HG03045 (cell line): ENCODE measurements at regions not wholly inside any gene's neighbourhood (a gene's known extent, or its start where the extent isn't known, plus 50 kb on each side); places are given as distances from the start of the nearest gene placed in this dataset.
"Not testable (repeated sequence)": the region's sequence is repeated elsewhere in the genome, so short reads cannot be mapped to it uniquely, and the experiment has no call there.

Source experiments
- ATAC-seq: cut with Tn5 transposase; IDR thresholded peaks from one replicate; pipeline ENCODE4 v1.9.1; 2021; ENCODE audit warnings: mild to moderate bottlenecking, moderate library complexity; ENCODE audit not compliant: unreplicated experiment

GRCh38 chr1:189524501-189524900, 953.2 kb downstream of the BRINP3 start:
- no peak for ATAC-seq

DNA sequence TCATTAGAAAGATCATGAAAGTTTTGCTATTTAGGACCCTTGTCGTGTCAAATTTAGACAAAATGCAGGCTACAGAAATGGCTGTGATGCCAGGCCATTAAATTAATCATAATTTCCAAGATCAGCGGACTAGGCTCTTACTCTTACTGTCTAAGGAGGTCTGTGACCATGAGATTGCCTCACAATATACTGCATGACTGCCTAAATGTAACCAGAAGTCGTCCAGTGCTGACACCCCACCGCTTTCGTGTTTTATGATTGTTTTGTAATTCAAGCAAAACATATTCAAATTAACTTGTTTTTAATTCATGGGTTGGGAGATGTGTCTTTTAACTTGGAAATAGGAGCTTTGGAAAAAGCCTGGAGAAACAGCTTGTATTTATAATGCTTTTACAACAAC, 947.5 kb downstream of the BRINP3 start:
- no peak for ATAC-seq

DNA sequence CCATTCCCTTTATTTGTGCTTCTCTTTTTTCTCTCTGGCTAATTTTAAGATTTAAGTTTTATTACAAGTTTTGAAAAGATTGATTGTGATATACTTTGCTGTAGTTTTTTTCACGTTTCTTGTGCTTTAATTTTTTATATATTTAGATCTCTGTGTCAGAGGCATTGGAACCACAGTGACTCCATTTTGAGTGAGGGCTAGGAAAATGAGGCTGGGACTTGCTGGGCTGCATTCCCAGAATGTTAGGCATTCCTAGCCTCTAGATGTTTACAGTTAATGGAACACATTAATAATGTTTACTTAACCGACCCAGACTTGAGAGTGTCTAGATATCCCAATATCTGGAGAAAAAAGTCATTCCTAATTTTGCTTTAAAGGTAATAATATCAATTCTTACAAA, 939.4 kb downstream of the BRINP3 start:
- ATAC-seq: no peak

GRCh38 chr1:189550498-189550897, 927.2 kb downstream of the BRINP3 start:
- no peak for ATAC-seq

GRCh38 chr1:189563784-189564183, 913.9 kb downstream of the BRINP3 start:
- no peak for ATAC-seq

- ATAC-seq: no peak
These were observed 909.8 kb downstream of the BRINP3 start for GRCh38 chr1:189567890-189568289.

GRCh38 chr1:189596197-189596596, 881.5 kb downstream of the BRINP3 start:
- no peak for ATAC-seq

- no peak for ATAC-seq
These were observed 880.6 kb downstream of the BRINP3 start for GRCh38 chr1:189597083-189597482.

DNA sequence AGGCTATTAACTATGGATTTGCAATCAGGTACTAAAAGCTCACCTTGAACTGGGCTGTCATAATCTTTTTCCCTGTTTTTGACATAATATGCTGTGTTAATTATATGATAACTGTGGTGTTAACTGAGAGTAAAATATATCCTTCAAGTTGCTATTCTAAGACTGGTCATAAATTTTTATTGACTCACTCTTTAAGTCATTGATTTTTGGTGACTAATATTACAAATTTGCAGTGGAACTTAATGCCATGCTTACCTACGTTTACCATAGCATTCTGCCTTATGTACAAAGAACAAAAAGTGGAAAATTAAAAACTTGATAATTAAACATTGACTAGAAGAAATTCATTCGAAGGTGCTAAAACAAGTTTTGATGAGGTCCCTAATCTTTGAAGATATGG, 872.4 kb downstream of the BRINP3 start:
- no peak for ATAC-seq

DNA sequence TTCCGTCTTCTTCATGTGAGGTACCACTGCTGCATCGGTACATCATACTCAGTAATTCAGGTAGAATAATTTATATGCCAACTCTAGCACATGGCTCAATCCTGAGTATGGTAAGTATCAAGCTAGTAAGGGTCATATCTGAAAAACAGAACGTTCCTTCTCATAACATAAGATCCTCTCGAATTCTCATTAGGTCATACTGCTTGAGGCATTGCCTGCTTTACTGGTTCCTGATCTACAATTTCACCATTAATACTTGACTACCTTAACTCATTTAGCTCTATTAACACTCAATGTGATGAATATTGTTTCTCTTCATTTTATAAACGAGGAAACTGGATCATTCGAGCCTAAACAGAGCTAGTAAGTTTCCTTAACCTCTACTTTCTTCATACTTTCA, 871.6 kb downstream of the BRINP3 start:
- no peak for ATAC-seq

GRCh38 chr1:189606795-189607476, 870.7 kb downstream of the BRINP3 start:
- no peak for ATAC-seq

DNA sequence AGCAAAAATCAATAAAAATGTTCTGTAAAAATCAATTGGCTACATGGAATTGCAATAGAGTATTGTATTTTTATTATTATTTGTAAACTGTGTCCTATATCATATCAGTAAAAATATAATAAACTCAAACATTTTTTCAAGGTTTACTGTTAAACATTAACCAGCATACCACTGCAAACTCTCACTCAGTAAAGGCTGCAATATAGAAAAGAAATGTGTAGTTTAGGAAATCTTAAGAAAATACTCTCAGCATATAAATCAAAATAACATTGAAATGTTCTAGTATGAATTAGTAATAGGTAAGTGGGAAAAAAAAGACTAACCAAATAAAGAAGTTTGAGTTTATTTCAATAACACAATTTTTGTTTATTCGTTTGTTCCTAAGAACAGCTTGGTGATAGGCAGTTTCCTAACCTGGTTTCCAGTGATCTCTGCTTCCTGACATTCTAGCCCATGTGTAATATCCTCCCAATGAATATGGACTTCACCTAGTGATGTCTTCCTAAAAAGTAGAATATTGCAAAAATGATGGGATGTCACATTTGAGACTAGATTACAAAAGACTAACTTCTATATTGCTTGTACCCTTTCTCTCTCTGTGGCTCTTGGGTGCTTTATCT, 870.1 kb downstream of the BRINP3 start:
- no peak for ATAC-seq

GRCh38 chr1:189609167-189609566, 868.5 kb downstream of the BRINP3 start:
- ATAC-seq: no peak

DNA sequence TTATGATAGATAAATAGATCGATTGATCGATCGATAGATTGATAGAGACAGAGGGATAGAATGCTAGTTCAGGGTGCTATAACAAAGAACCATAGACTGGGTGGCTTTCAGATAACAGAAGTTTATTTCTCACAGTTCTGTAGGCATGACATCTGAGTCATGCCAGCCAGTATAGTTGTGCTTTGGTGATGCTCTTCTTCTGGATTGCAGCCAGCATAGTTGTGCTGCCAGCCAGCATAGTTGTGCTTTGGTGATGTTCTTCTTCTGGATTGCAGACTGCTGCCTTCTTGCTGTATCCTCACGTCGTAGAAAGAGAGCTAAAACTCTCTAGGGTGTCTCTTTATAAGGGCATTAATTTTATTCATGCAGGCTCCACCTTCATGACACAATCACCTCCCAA, 860.8 kb downstream of the BRINP3 start:
- no peak for ATAC-seq

DNA sequence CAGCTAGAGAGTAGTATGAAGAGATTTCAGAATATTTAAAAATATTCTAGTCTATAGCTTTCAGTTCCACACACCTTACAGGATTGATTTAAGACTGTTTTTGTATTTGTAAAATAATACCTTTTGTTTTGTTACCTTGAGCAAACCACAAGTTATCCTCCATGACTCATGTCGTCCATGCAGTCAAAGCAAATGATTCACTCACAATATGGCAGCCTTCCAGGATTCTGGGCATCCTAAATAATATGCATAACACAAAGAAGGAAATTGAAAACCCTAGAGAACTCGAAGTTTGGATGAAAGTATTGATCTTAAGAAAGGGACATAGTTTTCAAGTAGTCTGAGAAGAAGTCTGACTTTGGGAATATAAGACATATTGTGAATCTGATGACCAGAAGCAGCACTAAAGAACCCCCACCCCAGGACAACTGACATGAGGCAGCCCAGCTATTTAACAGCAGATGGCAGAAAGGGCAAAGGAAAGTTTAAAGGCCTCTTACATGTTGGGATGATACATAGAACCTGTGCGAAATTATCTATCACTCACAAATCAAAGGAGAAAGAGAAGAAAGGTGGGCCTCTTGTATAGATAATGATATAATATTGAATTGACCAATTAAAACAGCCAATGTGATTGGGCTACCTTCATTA, 857.9 kb downstream of the BRINP3 start:
- ATAC-seq: no peak

DNA sequence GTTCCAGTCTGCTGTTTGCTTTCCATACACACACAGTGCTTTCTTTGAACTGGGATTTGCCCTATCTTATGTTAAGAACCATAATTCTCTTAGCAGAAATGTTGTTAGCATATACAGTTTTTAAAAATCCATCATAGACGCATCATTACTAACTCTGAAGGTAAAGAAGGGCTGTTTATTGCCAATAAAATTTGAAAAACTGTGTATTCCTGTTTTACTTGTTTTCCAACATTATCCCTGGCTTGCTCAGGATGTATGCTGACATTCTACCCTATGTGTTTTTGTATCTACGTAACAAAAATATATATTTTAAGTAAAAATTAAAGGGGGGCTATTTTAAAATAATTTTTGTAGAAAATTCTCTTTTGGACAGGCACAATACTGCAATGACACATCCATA, 857.2 kb downstream of the BRINP3 start:
- no peak for ATAC-seq

DNA sequence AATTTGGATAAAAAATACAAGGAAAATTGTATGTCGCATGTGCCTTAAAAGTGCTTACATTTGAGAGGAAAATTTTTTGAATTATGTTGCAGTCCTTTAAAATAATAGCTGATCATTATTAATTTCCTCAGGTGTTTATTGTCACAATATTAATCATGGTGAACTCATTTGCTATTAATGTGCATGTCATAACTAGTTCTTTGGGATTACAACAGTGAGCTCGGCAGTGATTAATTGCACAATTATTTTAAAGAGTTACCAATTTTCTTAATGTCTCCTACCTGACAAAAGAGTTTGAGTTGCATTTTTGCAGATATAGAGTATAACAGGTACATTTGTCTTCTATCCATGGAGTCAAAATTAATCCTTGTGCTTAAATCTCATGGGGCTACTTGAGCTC, 854.3 kb downstream of the BRINP3 start:
- no peak for ATAC-seq

DNA sequence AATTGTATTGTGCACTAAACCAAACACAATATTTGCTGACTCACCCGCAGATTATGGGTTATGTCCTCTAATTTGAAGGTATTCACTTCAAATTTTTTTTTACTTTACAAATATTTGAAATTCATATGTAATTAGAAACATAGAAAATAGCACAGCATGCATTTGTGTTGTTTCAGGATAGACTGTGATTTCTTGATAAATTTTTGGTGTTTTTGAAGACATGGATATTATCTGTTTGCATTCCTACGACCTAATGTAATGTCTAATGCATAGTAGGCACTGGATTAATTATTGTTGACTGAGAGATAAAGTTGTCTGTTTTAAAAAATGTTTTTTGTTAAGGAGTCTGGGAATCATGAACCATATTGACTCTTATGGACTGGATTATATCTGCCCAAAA, 850.2 kb downstream of the BRINP3 start:
- no peak for ATAC-seq

GRCh38 chr1:189628857-189629256, 848.8 kb downstream of the BRINP3 start:
- ATAC-seq: no peak

- ATAC-seq: no peak
These were observed 844.0 kb downstream of the BRINP3 start for GRCh38 chr1:189633658-189634057.

DNA sequence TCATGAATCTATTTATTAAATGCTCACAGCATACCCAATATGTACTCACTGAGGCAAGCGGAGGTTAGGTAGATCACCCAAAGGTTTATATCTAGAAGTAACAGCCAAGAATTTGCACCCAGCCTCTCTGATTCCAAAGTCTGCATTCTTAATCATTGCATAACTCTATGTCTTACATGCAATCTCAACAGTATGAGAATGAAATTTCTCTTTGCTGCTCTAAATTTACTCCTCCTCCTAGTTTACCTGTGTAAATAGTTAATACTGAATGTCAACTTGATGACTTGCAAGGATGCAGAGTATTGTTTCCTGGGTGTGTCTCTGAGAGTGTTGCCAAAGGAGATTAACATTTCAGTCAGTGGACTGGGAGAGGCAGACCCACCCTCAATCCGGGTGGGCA, 840.6 kb downstream of the BRINP3 start:
- no peak for ATAC-seq

- not testable (repeated sequence) for ATAC-seq
These were observed 833.5 kb downstream of the BRINP3 start for GRCh38 chr1:189644156-189644555.
